ENCODE measurements at regions not wholly inside any gene's neighbourhood (a gene's known extent, or its start where the extent isn't known, plus 50 kb on each side); places are given as distances from the start of the nearest gene placed in this dataset.
"Not testable (repeated sequence)": the region's sequence is repeated elsewhere in the genome, so short reads cannot be mapped to it uniquely, and the experiment has no call there.

GRCh38 chr3:18557216-18557615 is 132.1 kb upstream of the SATB1 start:
- DNase-seq (ENCODE audit: low spot score) = no peak

DNA sequence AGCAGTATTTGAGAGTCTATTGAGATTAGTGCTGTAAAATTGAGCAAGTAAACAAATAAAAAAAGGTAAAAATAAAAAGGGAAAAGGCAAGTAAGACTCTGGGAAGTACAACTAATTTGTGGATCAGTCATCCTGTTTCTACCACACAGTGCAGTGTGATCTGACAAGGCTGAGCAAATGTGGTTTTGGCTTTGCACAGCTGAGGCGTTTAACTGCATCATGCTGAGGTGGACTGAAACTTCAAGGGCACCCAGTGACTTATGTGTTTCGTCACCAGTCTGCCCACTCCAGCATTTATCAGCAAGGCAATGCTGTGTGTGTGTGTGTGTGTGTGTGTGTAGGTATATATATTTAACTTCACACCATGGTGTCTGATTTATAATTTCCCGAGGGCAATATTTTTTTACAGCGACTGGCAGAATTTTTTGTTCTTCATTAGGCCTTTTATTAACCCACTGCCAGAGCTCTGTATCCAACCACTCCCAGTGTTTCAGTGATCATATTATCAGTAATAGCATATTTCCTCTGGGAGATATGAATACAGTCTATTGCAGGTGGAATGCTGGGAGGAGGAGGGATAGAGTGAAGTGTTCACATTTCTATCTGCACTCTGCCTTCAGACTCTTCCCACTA is 131.5 kb upstream of the SATB1 start:
- no peak for DNase-seq (ENCODE audit: low spot score)

DNA sequence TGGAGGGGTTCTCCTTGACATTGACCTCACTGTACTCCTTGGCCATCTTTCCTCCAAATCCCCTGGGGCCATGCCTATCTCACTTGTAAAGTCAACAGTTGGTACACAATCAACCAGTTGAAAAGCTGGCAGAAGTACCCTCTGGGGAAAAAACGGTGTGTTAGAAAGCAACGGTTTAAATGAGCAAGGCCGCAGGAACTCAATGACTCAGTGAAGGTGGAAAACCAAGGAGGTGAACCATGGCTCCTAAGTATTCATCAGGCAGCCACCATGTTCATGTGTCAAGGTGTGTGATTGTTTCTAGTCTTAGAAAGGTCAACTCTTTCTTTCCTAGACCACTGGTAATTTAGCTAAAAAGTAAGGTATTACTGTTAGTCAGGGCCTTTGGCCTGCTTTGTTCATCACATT is 130.9 kb upstream of the SATB1 start:
- no peak for DNase-seq (ENCODE audit: low spot score)

DNA sequence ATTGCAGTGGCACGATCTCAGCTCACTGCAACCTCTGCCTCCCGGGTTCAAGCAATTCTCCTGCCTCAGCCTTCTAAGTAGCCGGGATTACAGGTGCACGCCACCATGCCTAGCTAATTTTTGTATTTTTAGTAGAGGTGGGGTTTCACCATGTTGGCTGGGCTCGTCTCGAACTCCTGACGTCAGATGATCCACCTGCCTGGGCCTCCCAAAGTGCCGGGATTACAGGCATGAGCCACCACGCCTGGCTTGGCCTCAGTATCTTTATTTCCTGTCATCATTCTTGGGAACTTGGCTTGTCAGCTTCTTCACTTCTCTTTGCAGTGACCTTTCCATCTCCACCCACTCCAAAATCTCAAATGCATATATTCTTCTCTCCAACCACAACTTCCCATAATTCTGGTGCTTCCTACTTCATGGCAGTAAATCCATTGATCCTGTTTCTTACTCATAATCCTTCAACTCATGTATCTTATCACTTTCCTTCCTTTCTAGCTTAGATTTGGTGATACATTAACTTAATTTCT is 127.5 kb upstream of the SATB1 start:
- not testable (repeated sequence) for DNase-seq (ENCODE audit: low spot score)

- no peak for DNase-seq (ENCODE audit: low spot score)
Observed at GRCh38 chr3:18546632-18547031, 121.5 kb upstream of the SATB1 start.

- no peak for DNase-seq (ENCODE audit: low spot score)
Observed at GRCh38 chr3:18544146-18544545, 119.0 kb upstream of the SATB1 start.

DNA sequence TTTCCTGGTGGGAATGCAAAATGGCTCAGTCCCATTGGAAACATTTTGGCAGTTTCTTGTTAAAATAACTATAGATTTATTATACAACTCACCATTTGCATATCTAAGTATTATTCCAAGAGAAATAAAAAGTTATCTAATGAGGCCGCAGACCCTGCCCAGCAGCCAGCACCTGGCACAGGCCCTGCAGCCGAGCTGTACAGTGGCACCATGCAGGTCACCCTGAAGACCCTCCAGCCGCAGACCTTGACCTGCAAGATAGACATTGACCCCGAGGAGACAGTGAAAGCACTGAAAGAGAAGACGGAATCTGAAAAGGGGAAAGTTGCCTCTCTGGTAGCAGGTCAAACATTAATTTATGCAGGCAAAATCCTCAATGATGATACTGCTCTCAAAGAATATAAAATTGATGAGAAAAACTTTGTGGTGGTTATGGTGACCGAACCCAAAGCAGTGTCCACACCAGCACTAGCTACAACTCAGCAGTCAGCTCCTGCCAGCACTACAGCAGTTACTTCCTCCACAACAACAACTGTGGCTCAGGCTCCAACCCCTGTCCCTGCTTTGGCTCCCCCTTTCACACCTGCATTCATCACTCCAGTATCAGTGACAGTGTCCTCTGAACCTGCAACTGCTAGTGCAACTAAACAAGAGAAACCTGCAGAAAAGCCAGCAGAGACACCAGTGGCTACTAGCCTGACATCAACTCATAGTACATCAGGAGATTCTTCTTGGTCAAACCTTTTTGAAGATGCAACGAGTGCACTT is 113.5 kb upstream of the SATB1 start:
- no peak for DNase-seq (ENCODE audit: low spot score)

DNA sequence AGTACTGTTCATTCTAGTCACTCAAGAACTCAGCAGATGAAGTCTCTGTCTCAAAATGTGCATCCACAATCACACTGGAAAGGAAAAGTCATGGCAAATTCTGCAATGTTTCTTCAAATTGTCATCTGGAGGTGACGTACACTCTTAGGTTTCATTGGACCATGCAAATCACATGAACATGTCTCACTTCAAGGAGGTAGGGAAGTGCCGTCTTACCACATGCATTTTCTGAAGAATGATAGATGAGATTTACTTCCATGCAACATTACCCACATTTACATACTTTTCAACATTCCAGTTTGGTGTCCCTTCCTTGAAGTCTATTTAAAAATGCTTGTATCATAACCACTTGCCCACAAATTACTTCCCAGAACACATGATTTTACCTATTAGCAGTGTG is 107.9 kb upstream of the SATB1 start:
- DNase-seq (ENCODE audit: low spot score) = no peak

- no peak for DNase-seq (ENCODE audit: low spot score)
Observed at GRCh38 chr3:18531662-18532061, 106.5 kb upstream of the SATB1 start.

GRCh38 chr3:18529631-18530030 is 104.5 kb upstream of the SATB1 start:
- DNase-seq (ENCODE audit: low spot score) = no peak

- no peak for DNase-seq (ENCODE audit: low spot score)
Observed at GRCh38 chr3:18527691-18528090, 102.6 kb upstream of the SATB1 start.

GRCh38 chr3:18526667-18527066 is 101.5 kb upstream of the SATB1 start:
- no peak for DNase-seq (ENCODE audit: low spot score)

GRCh38 chr3:18516170-18516569 is 91.0 kb upstream of the SATB1 start:
- not testable (repeated sequence) for DNase-seq (ENCODE audit: low spot score)

- no peak for DNase-seq (ENCODE audit: low spot score)
Observed at GRCh38 chr3:18513091-18513490, 88.0 kb upstream of the SATB1 start.

DNA sequence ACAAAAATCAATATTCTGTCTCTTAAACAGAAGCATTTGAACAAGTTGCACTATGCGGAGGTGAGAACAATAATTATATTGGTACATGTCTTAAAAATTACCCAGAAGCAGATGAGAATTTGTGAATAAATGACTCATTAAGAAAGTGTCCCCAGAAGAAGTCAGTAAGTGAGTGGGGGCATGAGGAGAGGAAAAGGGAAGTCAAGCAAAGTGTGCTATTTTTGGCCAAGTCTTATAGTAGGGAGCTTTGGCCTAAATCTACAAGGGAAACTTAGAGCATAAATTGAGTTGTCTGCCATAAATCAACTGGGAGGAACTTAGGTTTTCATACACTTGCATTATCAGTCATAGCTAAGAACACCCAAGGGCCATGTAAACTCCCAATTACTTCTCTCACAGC is 86.9 kb upstream of the SATB1 start:
- DNase-seq (ENCODE audit: low spot score) = no peak

DNA sequence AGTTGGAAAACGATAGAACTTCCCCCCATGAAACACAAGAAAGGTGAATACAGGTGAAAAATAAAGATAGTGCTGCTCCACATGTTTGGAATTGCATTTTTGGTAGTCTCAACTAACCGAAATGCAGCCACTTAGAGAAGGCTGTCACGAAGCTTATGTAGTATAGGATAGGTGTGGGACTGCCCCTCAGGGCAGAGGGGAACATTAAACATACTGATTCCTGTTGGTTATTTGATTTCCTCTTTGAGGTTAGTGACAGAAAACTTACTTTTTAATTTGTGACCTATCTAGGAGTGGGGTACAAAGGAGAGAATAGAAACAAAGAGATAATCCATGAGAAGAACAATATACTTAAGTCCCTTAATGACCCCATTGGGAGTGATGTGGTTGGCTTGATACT is 85.8 kb upstream of the SATB1 start:
- no peak for DNase-seq (ENCODE audit: low spot score)

DNA sequence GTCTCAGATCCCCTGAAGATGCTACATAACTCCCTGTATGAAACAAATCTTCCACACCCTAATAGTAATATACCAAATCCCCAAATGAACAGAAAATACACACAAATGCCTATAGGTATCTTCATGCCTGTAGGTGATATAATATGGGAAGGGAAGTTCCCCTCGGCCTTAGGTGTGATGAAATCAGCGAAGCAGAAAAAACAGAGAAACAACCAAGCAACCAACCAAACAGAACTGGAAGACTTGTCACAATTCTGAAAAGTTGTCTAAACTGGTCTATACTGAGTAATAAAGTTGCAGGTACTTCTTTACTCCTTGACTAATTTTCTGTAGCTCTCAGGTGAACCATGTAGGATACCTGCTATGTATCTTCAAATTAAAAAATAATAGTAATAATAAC is 82.2 kb upstream of the SATB1 start:
- DNase-seq (ENCODE audit: low spot score) = no peak

GRCh38 chr3:18505056-18505455 is 79.9 kb upstream of the SATB1 start:
- DNase-seq (ENCODE audit: low spot score) = no peak

GRCh38 chr3:18501679-18502343 is 76.7 kb upstream of the SATB1 start:
- no peak for DNase-seq (ENCODE audit: low spot score)

- DNase-seq (ENCODE audit: low spot score) = no peak
Observed at GRCh38 chr3:18500322-18500721, 75.2 kb upstream of the SATB1 start.

DNA sequence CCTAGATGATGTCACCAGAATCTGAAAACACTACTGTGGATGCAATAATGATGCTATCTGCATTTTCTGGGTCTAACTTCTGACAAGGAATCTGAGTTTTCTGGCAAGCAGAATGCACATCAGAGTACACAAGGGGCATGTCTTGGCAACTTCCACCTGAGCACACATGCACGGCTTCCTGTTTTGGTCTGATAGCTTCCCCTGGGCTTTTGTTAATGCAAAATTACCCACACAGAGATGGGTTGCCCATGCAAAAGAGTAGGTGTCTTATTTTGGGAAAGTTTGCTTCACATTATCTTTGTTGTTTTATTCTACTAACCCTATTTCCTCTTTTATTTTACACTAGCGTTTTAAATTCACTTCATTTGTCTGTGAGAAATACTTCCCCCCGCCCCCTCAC is 74.2 kb upstream of the SATB1 start:
- DNase-seq (ENCODE audit: low spot score) = no peak

DNA sequence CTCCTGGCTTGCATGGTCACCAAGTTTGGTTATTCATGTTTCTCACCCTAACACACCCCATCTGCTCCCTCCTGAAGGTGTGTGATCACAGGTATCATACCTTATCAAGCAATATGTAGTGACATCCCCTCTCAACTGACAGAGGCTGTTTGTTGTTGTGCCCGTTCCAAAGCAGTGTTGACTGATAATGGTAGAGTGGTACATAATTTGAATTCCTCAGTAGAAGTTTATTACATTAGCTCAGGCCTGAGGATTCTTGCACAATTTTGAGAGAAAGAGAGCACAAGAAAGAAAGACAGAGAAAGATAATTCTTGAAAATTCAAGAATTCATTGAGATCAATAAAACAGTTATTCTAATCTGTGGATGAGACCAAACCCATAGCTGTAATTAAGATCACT is 69.1 kb upstream of the SATB1 start:
- DNase-seq (ENCODE audit: low spot score) = no peak

- no peak for DNase-seq (ENCODE audit: low spot score)
Observed at GRCh38 chr3:18489939-18490338, 64.8 kb upstream of the SATB1 start.

Measured in HT-29 (cell line).